GM12892 (cell line): ENCODE measurements at regions not wholly inside any gene's neighbourhood (a gene's known extent, or its start where the extent isn't known, plus 50 kb on each side); places are given as distances from the start of the nearest gene placed in this dataset.
"Not testable (repeated sequence)": the region's sequence is repeated elsewhere in the genome, so short reads cannot be mapped to it uniquely, and the experiment has no call there.

ENCODE experiments used
- DNase-seq: peaks from one replicate; pipeline ENCODE4 v3.0.0; 2011; ENCODE audit not compliant: insufficient read length
- FAIRE-seq: peaks from 2 replicates; lab custom pipeline; 2011; peaks lifted over from hg19 to GRCh38; lab: Jason Lieb, UNC
- POLR2A ChIP-seq: IDR thresholded peaks from 2 replicates; pipeline ENCODE4 v1.6.1; 2011; ENCODE audit warnings: low read depth, low read length, control low read depth
- POLR2AphosphoS5 ChIP-seq: IDR thresholded peaks from 2 replicates; pipeline ENCODE4 v1.6.1; 2011; ENCODE audit warnings: low read depth, low read length, control low read depth
- TAF1 ChIP-seq: IDR thresholded peaks from 2 replicates; pipeline ENCODE4 v1.6.1; 2011; ENCODE audit warnings: low read depth, mild to moderate bottlenecking, control low read depth, low read length, borderline replicate concordance

DNA sequence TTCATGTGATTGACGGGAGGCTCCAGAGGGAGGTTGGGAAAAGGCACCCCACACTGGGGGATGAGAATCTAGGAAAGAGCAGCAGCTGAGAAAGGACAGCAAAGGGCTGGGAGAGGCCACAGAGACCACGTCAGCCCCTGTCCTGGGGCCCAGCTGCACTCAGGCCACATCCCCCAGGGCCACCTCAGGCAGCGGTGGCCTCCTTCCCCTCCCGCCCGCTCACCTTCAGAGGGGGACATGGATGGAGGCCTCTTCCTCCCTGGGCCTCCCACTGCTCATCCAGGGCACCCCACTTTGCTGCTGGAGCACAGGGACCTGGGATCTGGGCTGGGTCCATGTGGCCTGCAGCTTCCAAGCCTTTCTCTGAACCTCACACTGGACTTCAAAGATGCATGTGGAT lies 199.8 kb upstream of the HDAC4 start:
- DNase-seq (no peak), FAIRE-seq (no peak)
- TF ChIP-seq POLR2AphosphoS5 (no peak), TAF1 (no peak), POLR2A (no peak)

DNA sequence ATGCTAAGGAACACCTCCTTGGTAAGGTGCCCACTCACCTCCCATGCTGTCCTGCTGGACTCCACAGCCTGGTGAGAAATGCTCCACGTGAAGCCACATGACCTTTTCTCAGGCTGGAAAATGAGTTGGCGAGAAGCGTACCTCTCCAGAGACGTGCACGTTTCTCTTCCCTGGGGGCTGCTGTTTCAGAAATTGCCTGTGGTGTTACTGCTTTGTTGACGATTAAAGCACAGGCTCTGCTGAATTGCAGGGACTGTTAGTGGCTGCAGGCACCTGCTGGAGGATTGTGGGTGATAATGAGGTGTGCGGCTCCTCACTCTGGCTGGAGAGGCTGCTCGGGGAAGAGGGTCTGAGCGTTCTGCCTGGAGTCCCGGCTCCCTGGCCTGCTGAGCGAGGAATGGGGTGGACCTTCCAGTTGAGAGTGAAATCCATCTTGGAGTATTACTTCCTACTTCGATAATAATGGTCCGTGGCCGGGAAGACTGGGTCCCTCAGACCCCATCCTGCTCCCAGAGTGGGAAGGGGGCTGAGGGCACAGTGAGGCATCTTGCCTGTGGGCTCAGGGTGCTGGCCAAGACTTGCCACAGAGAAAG lies 199.3 kb upstream of the HDAC4 start:
- DNase-seq (no peak), FAIRE-seq (no peak)
- TF ChIP-seq TAF1 (no peak), POLR2AphosphoS5 (no peak), POLR2A (no peak)

DNA sequence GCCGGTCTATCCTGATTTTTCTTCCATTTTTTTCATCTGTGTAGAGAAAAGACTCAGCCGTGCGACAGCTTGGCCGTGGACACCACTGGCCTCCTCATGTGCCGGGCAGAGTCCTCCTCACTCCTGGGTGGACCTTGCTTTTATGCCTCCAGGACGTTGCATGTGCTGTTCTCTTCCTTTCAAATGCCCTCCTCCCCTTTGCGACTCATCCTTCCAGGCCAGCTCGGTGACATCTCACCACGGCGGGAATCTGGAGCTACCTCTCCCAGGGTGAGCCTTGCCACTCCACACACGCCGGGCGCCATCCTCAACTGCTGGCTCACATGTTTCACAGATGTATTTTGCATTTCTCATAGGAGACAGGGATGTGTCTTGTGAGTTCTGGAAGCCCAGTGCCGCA lies 198.5 kb upstream of the HDAC4 start:
- TF ChIP-seq POLR2A (no peak), POLR2AphosphoS5 (no peak), TAF1 (no peak)
- DNase-seq (no peak), FAIRE-seq (no peak)

DNA sequence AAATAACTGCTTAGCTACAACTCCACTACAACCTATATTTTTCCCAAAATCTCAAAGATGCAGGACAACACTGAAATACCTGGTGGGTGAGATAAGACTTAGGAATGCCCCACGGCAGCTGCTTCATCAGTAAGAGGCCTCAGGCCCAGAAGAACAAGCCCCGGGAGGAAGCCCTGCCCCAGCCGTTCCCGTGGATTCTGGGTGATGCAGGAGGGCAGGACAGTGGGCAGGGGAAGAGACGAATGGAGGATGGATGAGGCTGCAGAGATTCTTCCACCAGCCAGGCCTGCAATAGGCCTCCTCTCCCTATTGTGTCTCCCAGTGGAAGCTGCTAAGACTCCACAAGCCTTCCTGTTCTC lies 197.9 kb upstream of the HDAC4 start:
- TF ChIP-seq TAF1 (no peak), POLR2AphosphoS5 (no peak), POLR2A (no peak)
- DNase-seq (no peak), FAIRE-seq (no peak)

DNA sequence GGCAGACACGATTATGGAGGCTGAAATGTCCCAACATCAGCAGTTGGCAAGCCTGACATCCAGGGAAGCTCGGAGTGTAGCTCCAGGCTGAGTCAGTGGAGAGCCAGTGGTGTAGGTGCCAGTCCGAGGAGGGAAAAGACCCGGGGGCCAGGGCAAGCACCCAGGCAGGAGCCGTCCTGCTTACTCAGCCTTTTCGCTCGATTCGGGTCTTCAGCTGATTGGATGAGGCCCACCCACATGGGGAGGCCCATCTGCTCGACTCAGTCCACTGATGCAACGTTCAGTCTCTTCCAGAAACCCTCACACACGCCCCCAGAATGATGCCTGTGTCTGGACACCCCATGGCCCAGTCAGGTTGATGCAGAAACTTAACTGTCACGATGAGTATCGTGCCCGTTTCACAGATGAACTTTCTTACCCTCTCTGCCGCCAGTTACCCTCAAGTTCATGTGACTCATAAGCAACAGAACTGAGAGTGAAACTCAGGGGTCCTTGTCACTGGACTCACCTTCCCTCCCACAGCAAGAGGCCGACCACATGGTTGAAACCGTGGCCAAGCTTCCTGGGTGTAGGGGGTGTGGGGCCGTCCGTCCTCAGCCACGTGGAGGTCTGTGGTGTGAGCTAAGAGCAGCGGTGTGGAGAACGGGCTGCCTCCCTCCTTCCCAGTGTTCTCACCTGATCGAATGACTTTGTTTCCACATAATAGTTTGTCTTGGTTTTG lies 197.4 kb upstream of the HDAC4 start:
- TF ChIP-seq POLR2AphosphoS5: no peak
- no peak for TF ChIP-seq POLR2A
- no peak for TF ChIP-seq TAF1
- DNase-seq (no peak), FAIRE-seq (no peak)

DNA sequence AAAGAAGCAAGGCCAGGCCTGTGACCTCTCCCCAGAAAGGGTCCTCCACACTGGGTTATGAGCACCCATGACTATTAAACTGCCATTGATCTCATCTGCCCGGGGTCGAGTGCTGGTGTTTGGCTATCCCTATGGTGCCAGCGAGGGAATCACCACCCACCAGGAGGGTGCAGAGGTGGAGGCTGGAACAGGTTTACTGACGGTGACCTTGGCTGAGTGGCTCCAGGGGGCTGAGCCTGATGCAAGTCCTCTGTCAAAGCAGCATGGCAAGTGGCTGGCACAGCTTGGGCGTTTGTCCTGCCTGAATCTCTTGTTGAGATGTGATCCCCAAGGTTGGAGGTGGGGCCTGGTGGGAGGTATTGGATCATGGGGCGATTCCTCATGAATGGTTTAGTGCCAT lies 196.4 kb upstream of the HDAC4 start:
- TF ChIP-seq POLR2AphosphoS5: no peak
- TF ChIP-seq TAF1: no peak
- TF ChIP-seq POLR2A: no peak
- FAIRE-seq (no peak), DNase-seq (no peak)

DNA sequence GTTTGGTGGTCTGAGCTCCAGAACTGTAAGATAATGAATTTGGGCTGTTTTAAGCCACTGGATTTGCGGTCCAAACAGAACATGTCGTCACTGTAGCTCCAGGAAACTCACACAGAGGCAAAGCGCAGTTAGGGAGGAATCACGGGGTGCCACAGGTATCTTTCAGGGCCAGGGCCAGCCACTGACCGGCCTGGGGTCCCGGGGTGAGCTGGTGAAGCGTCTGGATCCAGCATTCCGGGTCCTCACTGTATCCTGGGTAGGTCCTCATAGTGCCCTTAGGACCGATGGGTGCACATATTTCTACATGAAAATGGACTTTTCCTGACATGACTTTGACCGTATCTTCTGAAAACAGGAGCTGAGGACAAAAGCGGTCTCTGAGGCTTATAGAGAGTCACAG lies 196.0 kb upstream of the HDAC4 start:
- FAIRE-seq (no peak), DNase-seq (no peak)
- TF ChIP-seq POLR2AphosphoS5 (no peak), TAF1 (no peak), POLR2A (no peak)

DNA sequence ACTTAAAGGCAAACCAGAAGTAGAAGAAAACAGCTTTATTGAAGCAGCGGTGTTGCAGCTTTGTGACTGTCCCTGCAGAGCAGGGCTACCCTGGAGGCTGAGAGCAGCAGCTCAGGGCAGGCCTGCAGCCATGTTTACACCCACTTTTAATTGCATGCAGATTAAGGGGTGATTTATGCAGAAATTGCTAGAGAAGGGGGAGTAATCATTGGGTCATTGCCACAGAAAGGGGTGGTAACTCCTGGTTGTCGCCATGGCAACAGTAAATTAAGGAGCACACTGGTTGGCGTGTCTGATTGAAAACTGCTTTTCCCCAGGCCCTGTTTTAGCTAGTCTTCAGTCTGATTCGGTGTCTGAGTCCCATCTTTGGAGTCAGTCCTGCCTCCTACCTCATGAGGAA lies 195.4 kb upstream of the HDAC4 start:
- FAIRE-seq (no peak), DNase-seq (no peak)
- no peak for TF ChIP-seq TAF1
- no peak for TF ChIP-seq POLR2AphosphoS5
- no peak for TF ChIP-seq POLR2A

DNA sequence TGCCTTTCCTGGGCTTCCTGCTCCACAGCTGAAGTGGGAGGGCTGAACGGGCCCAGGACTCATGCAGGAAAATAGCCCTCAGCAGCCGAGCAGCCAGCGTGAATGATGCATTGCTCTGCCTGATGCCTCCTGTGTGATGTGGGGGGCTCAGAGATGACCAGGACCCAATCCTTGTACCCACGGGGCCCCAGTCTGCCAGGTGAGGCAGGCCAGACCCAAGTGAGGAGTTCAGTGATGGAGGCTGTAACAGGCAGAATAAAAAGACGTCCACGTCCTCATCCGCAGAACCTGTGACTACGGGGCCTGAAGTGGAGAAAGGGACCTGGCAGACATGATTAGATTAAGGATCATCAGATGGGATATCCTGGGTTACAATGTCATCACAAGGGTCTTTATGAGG lies 194.9 kb upstream of the HDAC4 start:
- no peak for TF ChIP-seq TAF1
- DNase-seq: no peak
- FAIRE-seq: no peak

DNA sequence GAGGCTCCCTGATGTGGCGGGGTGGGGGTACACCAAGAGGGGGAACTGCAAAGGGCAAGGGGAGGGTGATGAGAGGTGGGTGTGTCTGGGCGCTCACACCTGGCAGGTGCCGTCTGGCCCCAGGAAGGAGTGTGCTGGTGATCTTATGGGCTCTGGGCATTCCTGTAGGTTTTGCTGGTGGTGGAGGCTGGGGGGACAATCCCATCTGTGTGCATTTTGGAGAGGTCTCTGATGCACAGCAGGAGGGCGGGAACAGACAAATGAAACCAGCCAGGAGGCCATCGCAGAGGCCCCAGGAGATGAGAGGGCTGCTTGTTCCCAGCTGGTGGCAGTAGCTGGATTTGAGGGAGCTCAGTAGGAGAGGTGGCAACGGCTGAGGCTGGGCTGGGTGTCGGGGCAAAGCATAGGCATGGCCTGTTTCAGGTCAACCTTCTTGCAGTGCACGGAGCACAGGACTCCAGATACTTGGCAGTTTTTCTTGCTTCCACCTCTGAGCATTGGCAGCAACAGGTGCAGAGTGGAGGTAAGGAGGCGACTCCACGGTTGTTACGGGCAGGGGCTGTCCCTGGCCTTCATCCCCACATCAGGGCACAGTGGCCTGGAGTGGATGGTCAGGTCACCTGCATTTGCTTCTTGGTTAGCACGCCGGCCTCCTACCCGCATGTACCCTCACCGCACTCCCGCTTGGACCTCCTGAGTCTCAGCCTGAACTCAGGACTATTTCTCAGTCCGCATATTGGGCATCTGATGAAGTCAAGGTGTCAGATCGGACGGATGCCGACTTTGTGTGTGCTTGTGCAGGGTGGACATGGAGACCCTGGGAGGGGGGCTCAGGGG lies 194.2 kb upstream of the HDAC4 start:
- no peak for FAIRE-seq
- no peak for DNase-seq
- no peak for TF ChIP-seq POLR2AphosphoS5
- TF ChIP-seq TAF1: no peak
- TF ChIP-seq POLR2A: no peak

DNA sequence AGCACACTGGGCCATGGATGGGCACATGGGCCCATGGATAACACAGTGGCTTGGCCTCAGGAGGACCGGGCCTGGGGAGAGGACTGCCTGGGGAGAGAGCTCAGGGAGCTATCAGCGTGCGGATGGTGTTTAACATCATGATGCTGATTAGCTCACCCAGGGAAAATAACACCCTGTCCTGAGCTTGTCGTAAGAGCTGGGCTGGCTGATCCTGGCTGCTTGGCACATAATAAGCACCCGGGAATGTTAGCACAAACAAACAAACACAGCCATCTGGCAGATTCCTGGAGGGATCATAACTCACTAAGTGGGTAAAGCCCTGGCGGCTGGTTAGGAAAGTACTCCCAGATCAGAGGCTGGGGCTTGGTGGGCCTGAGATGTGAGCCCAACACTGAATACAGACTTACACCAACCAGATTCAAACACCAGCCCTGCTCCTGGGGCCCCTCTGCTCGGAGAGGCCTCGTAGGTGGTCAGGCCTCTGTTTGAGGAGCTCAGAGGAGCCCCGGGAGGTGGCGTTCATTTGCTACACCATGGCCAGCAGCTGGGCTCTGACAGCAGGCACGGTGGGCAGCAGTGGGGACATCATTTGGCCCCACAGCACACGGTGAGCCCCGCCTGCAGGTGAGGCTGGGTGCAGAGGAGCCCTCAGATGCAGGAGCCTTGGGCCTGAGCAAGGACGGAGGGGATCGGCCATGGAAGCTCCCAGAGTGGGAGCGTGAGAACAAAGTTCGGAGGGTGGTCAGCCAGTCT lies 193.4 kb upstream of the HDAC4 start:
- FAIRE-seq (no peak), DNase-seq (no peak)
- no peak for TF ChIP-seq POLR2AphosphoS5
- TF ChIP-seq TAF1: no peak
- no peak for TF ChIP-seq POLR2A

DNA sequence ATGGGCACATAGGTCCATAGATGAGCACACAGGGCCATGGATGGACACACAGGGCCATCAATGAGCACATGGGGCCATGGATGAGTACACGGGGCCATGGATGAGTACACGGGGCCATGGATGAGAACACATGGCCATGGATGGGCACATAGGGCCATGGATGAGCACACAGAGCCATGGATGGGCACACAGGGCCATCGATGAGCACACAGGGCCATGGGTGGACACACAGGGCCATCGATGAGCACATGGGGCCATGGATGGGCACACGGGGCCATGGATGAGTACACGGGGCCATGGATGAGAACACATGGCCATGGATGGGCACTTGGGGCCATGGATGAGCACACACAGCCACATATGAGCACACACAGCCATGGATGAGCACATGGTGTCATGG lies 192.6 kb upstream of the HDAC4 start:
- TF ChIP-seq TAF1: no peak
- TF ChIP-seq POLR2A: no peak
- TF ChIP-seq POLR2AphosphoS5: no peak
- FAIRE-seq: no peak
- DNase-seq: no peak

DNA sequence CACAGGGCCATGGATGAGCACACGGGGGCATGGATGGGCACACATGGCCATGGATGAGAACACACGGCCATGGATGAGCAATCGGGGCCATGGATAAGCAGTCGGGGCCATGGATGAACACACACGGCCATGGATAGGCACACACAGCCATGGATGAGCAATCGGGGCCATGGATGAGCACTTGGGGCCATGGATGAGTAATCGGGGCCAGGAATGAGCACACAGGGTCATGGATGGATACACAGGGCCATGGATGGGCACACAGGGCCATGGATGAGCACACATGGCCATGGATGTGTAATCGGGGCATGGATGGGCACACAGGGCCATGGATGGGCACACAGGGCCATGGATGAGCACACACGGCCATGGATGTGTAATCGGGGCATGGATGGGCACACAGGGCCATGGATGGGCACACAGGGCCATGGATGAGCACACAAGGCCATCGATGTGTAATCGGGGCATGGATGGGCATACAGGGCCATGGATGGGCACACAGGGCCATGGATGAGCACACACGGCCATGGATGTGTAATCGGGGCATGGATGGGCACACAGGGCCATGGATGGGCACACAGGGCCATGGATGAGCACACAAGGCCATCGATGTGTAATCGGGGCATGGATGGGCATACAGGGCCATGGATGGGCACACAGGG lies 191.9 kb upstream of the HDAC4 start:
- not testable (repeated sequence) for FAIRE-seq, DNase-seq
